Panc1 (cell line): ENCODE measurements at regions not wholly inside any gene's neighbourhood (a gene's known extent, or its start where the extent isn't known, plus 50 kb on each side); places are given as distances from the start of the nearest gene placed in this dataset.

Source experiments
- ATAC-seq: fragments of 200-7000 bp; cut with Tn5 transposase; 2 replicates; pipeline ENCODE4 v1.9.1; 2020; ENCODE audit warnings: mild to moderate bottlenecking, moderate library complexity
- BruUV-seq: library from RNA; stranded (reverse); fragments of 400-500 nt; replicated peaks from 2 replicates; lab custom pipeline; 2021; lab: Mats Ljungman, UMichigan
- CTCF ChIA-PET: fragments of 300-600 bp; sonication (Branson Sonifier 250); formaldehyde crosslinking; loops from one replicate; lab custom pipeline; 2022; ENCODE audit warnings: antibody characterized with exemption; lab: Charles Lee
- POLR2A ChIA-PET: fragments of 300-600 bp; sonication (Branson Sonifier 250); formaldehyde crosslinking; loops from one replicate; lab custom pipeline; 2022; ENCODE audit warnings: antibody characterized with exemption; lab: Charles Lee
- DNase-seq: peaks from one replicate; pipeline ENCODE4 v3.0.0-alpha.2; 2010; ENCODE audit warnings: low read depth, low spot score
- H3K27ac ChIP-seq: 2 replicates; pipeline ENCODE4 v1.5.1; 2011; ENCODE audit warnings: mild to moderate bottlenecking, low read length, inconsistent platforms
- H3K27me3 ChIP-seq: fragments of 200-500 bp; sonication (Bioruptor generic); 2 replicates; pipeline ENCODE4 v1.6.0; 2014; ENCODE audit warnings: low read length, inconsistent platforms; ENCODE audit not compliant: control insufficient read depth, insufficient read depth
- H3K36me3 ChIP-seq: fragments of 200-500 bp; sonication (Bioruptor generic); 2 replicates; pipeline ENCODE4 v1.5.1; 2014; ENCODE audit warnings: inconsistent platforms, mild to moderate bottlenecking, low read length, moderate library complexity; ENCODE audit not compliant: control insufficient read depth, insufficient read depth
- H3K4me1 ChIP-seq: 2 replicates; pipeline ENCODE4 v1.5.1; 2011; ENCODE audit warnings: inconsistent platforms, mild to moderate bottlenecking, low read length, moderate library complexity; ENCODE audit not compliant: control insufficient read depth, insufficient read depth
- H3K4me3 ChIP-seq, 2 experiments: 2 replicates each; pipeline ENCODE4 v1.5.1; 2011 to 2012; ENCODE audit warnings: low read depth in 2 of 2, low read length in 2 of 2, mild to moderate bottlenecking in 2 of 2, inconsistent platforms in 1 of 2, moderate library complexity in 1 of 2
- H3K9me3 ChIP-seq: fragments of 200-500 bp; sonication (Bioruptor generic); 2 replicates; pipeline ENCODE4 v1.5.1; 2014; ENCODE audit warnings: low read depth, mild to moderate bottlenecking, inconsistent platforms, low read length, moderate library complexity; ENCODE audit not compliant: control insufficient read depth, insufficient read depth
- CTCF ChIP-seq: fragments of 450-650 bp; IDR thresholded peaks from 2 replicates; pipeline ENCODE4 v1.5.1; 2017; ENCODE audit warnings: mild to moderate bottlenecking
- POLR2AphosphoS5 ChIP-seq: IDR thresholded peaks from 2 replicates; pipeline ENCODE4 v1.6.1; 2012; ENCODE audit warnings: mild to moderate bottlenecking, low read depth, low read length, moderate library complexity
- SIN3A ChIP-seq: IDR thresholded peaks from 2 replicates; pipeline ENCODE4 v1.6.1; 2012; ENCODE audit warnings: low read depth, mild to moderate bottlenecking, low read length, moderate library complexity, borderline replicate concordance; ENCODE audit not compliant: insufficient read depth
- TCF7L2 ChIP-seq: IDR thresholded peaks from 2 replicates; pipeline ENCODE4 v1.6.1; 2011; ENCODE audit warnings: mild to moderate bottlenecking, low read depth, low read length, inconsistent platforms
- in situ Hi-C: cut with HindIII; loops from 2 replicates; pipeline ENCODE4 v1.10.0; 2016; ENCODE audit warnings: low sequenced_read_pairs, low pct_unique_long_range_greater_than_20kb
- intact Hi-C: fragments of 100-400 bp; cut with micrococcal nuclease; formaldehyde crosslinking; loops from one replicate; pipeline ENCODE4 v1.10.0; 2022; ENCODE audit not compliant: unreplicated experiment
- TF ChIP-seq, protein P1 (sequence below), 2 experiments: IDR thresholded peaks; 2 replicates each; pipeline ENCODE4 v1.6.1; 2011 to 2012; ENCODE audit warnings: low read depth in 2 of 2, control low read depth in 1 of 2, low read length in 1 of 2, mild to moderate bottlenecking in 1 of 2, moderate library complexity in 1 of 2; ENCODE audit not compliant: insufficient read depth in 1 of 2

DNA sequence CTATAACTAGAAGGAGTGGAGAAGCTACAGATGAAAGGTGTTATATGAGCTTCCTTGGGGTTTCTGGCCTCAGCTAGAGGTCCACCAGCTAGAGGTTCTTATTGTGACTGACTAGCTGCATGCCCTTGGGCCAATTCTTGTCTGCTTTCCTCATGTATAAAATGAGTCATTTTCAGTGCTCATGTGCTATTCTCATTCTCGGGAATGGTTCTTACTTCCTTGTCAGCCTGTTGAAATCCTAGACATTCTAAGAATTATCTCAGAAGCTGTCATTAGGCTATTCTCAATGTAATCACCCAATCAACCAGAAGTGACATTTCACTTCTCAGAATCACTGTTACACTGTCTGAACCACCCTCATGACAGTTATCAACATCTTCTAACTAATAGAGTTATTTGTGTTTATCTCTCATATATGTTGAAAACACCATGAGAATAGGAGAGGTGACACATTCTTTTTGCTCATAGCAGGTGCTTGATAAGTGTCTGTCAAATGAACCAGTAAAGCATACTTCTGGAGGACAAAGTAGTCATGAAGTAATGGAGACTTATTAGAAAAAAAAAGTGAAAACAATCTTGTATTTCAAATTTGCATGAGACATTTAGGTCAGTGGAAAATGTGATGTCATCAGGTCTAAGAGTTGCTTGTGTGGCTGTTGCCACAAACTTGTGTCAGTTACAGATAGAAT lies 122.8 kb upstream of the IVNS1ABP start:
- Histone ChIP-seq H3K4me1 (no peaks in the 10 kb centered on the region), H3K9me3 (no peaks in the 10 kb centered on the region), H3K27ac (no peak overlapping the region), H3K27me3 (no peaks in the 10 kb centered on the region), H3K36me3 (no peaks in the 10 kb centered on the region), H3K4me3 (no peak overlapping the region)
- ATAC-seq: no peak
- intact Hi-C loops: no loop called here
- CTCF ChIA-PET: no interaction called here
- no TSS peak for BruUV-seq
- TF ChIP-seq TCF7L2 (no peak), SIN3A (no peak), CTCF (no peak), POLR2AphosphoS5 (no peak)
- TF ChIP-seq, protein P1, sequence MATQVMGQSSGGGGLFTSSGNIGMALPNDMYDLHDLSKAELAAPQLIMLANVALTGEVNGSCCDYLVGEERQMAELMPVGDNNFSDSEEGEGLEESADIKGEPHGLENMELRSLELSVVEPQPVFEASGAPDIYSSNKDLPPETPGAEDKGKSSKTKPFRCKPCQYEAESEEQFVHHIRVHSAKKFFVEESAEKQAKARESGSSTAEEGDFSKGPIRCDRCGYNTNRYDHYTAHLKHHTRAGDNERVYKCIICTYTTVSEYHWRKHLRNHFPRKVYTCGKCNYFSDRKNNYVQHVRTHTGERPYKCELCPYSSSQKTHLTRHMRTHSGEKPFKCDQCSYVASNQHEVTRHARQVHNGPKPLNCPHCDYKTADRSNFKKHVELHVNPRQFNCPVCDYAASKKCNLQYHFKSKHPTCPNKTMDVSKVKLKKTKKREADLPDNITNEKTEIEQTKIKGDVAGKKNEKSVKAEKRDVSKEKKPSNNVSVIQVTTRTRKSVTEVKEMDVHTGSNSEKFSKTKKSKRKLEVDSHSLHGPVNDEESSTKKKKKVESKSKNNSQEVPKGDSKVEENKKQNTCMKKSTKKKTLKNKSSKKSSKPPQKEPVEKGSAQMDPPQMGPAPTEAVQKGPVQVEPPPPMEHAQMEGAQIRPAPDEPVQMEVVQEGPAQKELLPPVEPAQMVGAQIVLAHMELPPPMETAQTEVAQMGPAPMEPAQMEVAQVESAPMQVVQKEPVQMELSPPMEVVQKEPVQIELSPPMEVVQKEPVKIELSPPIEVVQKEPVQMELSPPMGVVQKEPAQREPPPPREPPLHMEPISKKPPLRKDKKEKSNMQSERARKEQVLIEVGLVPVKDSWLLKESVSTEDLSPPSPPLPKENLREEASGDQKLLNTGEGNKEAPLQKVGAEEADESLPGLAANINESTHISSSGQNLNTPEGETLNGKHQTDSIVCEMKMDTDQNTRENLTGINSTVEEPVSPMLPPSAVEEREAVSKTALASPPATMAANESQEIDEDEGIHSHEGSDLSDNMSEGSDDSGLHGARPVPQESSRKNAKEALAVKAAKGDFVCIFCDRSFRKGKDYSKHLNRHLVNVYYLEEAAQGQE (IDR thresholded peaks at IDR 0.05; ENCODE audit: insufficient read depth in 1 of 2, low read depth in 2 of 2, low read length in 1 of 2): no peak
- in situ Hi-C loops: no loop called here
- no peak for DNase-seq
- POLR2A ChIA-PET: no interaction called here

- POLR2A ChIA-PET: no interaction called here
- Histone ChIP-seq H3K9me3 (no peaks in the 10 kb centered on the region), H3K27ac (no peak overlapping the region), H3K4me3 (no peak overlapping the region), H3K27me3 (no peaks in the 10 kb centered on the region), H3K36me3 (no peaks in the 10 kb centered on the region), H3K4me1 (no peaks in the 10 kb centered on the region)
- no peak for DNase-seq
- BruUV-seq: no TSS peak
- in situ Hi-C loops: no loop called here
- intact Hi-C loops: no loop called here
- no peak for TF ChIP-seq SIN3A
- TF ChIP-seq, protein P1 (IDR thresholded peaks at IDR 0.05; ENCODE audit: insufficient read depth in 1 of 2, low read depth in 2 of 2, low read length in 1 of 2): no peak
- TF ChIP-seq POLR2AphosphoS5: no peak
- TF ChIP-seq CTCF: no peak
- TF ChIP-seq TCF7L2: no peak
- CTCF ChIA-PET: no interaction called here
- ATAC-seq: no peak
Measured at GRCh38 chr1:185438936-185439335, 121.9 kb upstream of the IVNS1ABP start.
